ENCODE measurements at regions not wholly inside any gene's neighbourhood (a gene's known extent, or its start where the extent isn't known, plus 50 kb on each side); places are given as distances from the start of the nearest gene placed in this dataset.

DNA sequence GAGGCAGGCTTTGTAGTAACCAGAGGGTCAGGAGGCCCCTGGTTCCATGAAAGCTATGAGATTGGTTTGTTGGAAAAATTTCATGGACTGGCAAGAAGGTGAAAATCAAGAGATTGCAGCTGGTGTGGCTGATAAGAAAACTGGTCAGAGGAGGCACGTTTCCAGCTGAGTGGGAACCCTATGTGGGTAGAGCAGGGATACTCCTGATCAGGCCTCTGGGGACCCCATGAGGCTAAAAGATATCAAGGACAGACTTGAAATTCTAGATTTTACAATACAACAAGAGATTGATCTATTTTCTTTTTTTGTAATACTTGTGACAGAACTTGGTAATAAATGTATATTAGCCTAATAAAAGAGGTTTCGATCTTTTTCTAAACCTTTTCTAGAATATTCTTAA lies 1615.1 kb downstream of the DPP10 start:
- H4K20me1 ChIP-seq (replicated peaks in 1 of 2; ENCODE audit: control insufficient read depth in 1 of 2, insufficient read depth in 2 of 2, low read length in 2 of 2) = no peaks in the 10 kb centered on the region
- no peak overlapping the region for H3K4me3 ChIP-seq (ENCODE audit: extremely low read depth in 1 of 4, insufficient read depth in 2 of 4, low read depth in 3 of 4, low read length in 4 of 4)
- no peak overlapping the region for H2AK5ac ChIP-seq (ENCODE audit: low read depth, low read length)
- no peak overlapping the region for H3K27ac ChIP-seq (ENCODE audit: low read depth, low read length)
- H3K14ac ChIP-seq (ENCODE audit: insufficient read length) = no peak overlapping the region
- H3K4me1 ChIP-seq (replicated peaks in 1 of 4; ENCODE audit: control insufficient read depth in 3 of 4, insufficient read depth in 4 of 4, low read length in 3 of 4) = no peaks in the 10 kb centered on the region
- WGBS, 2 experiments (ENCODE audit: extremely low coverage in 1 of 2, insufficient coverage in 1 of 2, insufficient read length in 1 of 2, insufficient replicate concordance in 2 of 2, low coverage in 1 of 2, low lambda C conversion rate in 2 of 2, missing lambda C conversion rate in 1 of 2) = 76% methylated on average over 2 of the region's 2 CpGs; no CpG with 5 or more reads in 1 of the 2 experiments
- ChIA-PET POLR2A (ENCODE audit: partially characterized antibody) (no interaction called here), CTCF (ENCODE audit: partially characterized antibody) (interaction anchor here (0.7 to 1.0 kb wide), 2 partner anchors 126 to 146 kb away, joined by 3 read pairs; no protein-coding TSS in a partner anchor)
- no peak overlapping the region for H2BK15ac ChIP-seq (ENCODE audit: low read length)
- no peaks in the 10 kb centered on the region for H3K27me3 ChIP-seq (replicated peaks in 1 of 4; ENCODE audit: control insufficient read depth in 3 of 4, extremely low read depth in 1 of 4, insufficient read depth in 3 of 4, low read length in 3 of 4)
- no peaks in the 10 kb centered on the region for H3K36me3 ChIP-seq (ENCODE audit: control insufficient read depth in 2 of 4, insufficient read depth in 4 of 4, low read length in 3 of 4)
- H4K91ac ChIP-seq (replicated peaks; ENCODE audit: insufficient read length, low read length) = no peak overlapping the region
- no peak overlapping the region for H3K56ac ChIP-seq (replicated peaks; ENCODE audit: insufficient read length, low read depth, low read length)
- H2BK20ac ChIP-seq (ENCODE audit: low read length) = no peak overlapping the region
- H3K18ac ChIP-seq (ENCODE audit: extremely low read depth, low read length) = no peak overlapping the region
- H3K79me1 ChIP-seq (ENCODE audit: low read depth, low read length) = no peaks in the 10 kb centered on the region
- no peak overlapping the region for H2BK120ac ChIP-seq (replicated peaks; ENCODE audit: low read depth, low read length)
- H3K4me2 ChIP-seq (ENCODE audit: insufficient read depth in 1 of 2, low read depth in 2 of 2, low read length in 2 of 2) = no peak overlapping the region
- no peak overlapping the region for H2AFZ ChIP-seq (ENCODE audit: low read length)
- H3K4ac ChIP-seq (replicated peaks; ENCODE audit: insufficient read length, low read depth, low read length) = no peak overlapping the region
- H3K9me3 ChIP-seq (ENCODE audit: insufficient read depth in 2 of 2, low read depth in 1 of 2, low read length in 1 of 2) = no peaks in the 10 kb centered on the region
- H4K5ac ChIP-seq (ENCODE audit: insufficient read length, low read depth, low read length) = no peak overlapping the region
- no peaks in the 10 kb centered on the region for H3K23me2 ChIP-seq (ENCODE audit: low read depth, low read length)
- no peaks in the 10 kb centered on the region for H3K79me2 ChIP-seq (ENCODE audit: control insufficient read depth in 1 of 2, insufficient read depth in 2 of 2, low read length in 2 of 2)
- H4K8ac ChIP-seq (ENCODE audit: extremely low read depth, insufficient read depth, low read length) = no peak overlapping the region
- no peak overlapping the region for H3K9ac ChIP-seq (replicated peaks in 1 of 4; ENCODE audit: extremely low read depth in 1 of 4, low read depth in 3 of 4, low read length in 3 of 4)
- no peak for FAIRE-seq
- H2BK5ac ChIP-seq (ENCODE audit: low read depth, low read length) = no peak overlapping the region
- H2BK12ac ChIP-seq (ENCODE audit: low read depth, low read length) = no peak overlapping the region
- no peak overlapping the region for H3K23ac ChIP-seq (ENCODE audit: insufficient read length)
- peak; percentile 9 to 44 for DNase-seq (ENCODE audit: low read depth in 1 of 2, low spot score in 2 of 2)
- TF ChIP-seq BRCA1 (IDR thresholded peaks at IDR 0.05; ENCODE audit: low read depth, low read length) (no peak), SP2 (IDR thresholded peaks at IDR 0.05; ENCODE audit: low read length) (no peak), CEBPB (IDR thresholded peaks at IDR 0.05; ENCODE audit: low read depth, low read length) (no peak), SIN3A (conservative IDR thresholded peaks at IDR 0.05 in 1 of 2, IDR thresholded peaks at IDR 0.05 in 1 of 2; ENCODE audit: low read depth in 1 of 2, low read length in 2 of 2) (no peak), RAD21 (IDR thresholded peaks at IDR 0.05 in 1 of 2, conservative IDR thresholded peaks at IDR 0.05 in 1 of 2; ENCODE audit: low read depth in 2 of 2, low read length in 2 of 2) (peak; percentile 67 to 75), RFX5 (IDR thresholded peaks at IDR 0.05; ENCODE audit: borderline replicate concordance, low read depth, low read length) (no peak), CTBP2 (IDR thresholded peaks at IDR 0.05; ENCODE audit: borderline replicate concordance, insufficient read depth, insufficient read length, low read length) (no peak), YY1 (IDR thresholded peaks at IDR 0.05; ENCODE audit: low read depth, low read length) (no peak), SIRT6 (IDR thresholded peaks at IDR 0.05; ENCODE audit: low read length) (no peak), TBP (IDR thresholded peaks at IDR 0.05; ENCODE audit: low read depth, low read length) (no peak)
- TF ChIP-seq, protein P1, sequence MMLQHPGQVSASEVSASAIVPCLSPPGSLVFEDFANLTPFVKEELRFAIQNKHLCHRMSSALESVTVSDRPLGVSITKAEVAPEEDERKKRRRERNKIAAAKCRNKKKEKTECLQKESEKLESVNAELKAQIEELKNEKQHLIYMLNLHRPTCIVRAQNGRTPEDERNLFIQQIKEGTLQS (IDR thresholded peaks at IDR 0.05; ENCODE audit: insufficient read depth, low read depth, low read length) = no peak

Data from H1 (cell line).